ENCODE measurements at regions not wholly inside any gene's neighbourhood (a gene's known extent, or its start where the extent isn't known, plus 50 kb on each side); places are given as distances from the start of the nearest gene placed in this dataset.

GRCh38 chr13:104750377-104750776 lies 1684.2 kb upstream of the SLC10A2 start:
- TF ChIP-seq, protein P1, sequence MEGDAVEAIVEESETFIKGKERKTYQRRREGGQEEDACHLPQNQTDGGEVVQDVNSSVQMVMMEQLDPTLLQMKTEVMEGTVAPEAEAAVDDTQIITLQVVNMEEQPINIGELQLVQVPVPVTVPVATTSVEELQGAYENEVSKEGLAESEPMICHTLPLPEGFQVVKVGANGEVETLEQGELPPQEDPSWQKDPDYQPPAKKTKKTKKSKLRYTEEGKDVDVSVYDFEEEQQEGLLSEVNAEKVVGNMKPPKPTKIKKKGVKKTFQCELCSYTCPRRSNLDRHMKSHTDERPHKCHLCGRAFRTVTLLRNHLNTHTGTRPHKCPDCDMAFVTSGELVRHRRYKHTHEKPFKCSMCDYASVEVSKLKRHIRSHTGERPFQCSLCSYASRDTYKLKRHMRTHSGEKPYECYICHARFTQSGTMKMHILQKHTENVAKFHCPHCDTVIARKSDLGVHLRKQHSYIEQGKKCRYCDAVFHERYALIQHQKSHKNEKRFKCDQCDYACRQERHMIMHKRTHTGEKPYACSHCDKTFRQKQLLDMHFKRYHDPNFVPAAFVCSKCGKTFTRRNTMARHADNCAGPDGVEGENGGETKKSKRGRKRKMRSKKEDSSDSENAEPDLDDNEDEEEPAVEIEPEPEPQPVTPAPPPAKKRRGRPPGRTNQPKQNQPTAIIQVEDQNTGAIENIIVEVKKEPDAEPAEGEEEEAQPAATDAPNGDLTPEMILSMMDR (conservative IDR thresholded peaks at IDR 0.05 in 1 of 2, IDR thresholded peaks at IDR 0.05 in 1 of 2; ENCODE audit: low read depth in 1 of 2, low read length in 2 of 2), result no peak
- no peak for TF ChIP-seq EZH2 (IDR thresholded peaks at IDR 0.05; ENCODE audit: low read length, missing control alignments)
